ENCODE measurements at regions not wholly inside any gene's neighbourhood (a gene's known extent, or its start where the extent isn't known, plus 50 kb on each side); places are given as distances from the start of the nearest gene placed in this dataset.

DNA sequence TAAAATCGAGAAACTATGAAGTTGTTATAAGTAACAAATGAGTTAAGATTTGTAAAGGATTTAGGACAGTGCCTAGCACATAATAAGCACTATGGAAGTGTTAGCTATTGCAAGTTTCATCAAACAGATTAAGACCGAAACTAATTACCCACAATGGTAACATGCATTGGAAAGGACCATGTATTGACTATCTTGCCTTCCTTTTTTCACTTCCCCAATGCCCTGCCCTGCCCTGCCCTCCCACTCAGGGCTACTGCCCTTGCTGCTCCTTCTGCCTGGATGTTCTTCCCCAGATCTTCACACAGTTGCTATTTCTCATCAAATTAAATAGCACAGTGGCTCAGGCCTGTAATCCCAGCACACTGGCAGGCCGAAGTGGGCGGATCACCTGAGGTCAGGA is 202.1 kb upstream of the PSMD7 start:
- DNase-seq = no peak

DNA sequence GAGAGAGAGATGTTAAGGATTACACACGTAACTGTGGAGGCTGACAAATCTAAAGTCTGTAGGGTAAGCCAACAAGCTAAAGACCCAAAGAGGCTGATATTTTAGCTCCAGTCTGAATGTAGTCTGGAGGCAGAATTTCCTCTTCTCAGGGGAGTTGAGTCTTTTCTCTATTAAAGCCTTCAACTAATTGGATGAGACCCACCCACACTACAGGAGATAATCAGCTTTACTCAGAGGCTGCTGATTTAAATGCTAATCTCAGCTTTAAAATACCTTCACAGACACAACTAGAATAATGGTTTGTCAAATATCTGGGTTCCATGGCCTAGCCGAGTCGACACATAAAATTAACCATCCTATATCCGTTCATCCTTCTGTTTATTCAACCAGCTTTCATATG is 204.3 kb upstream of the PSMD7 start:
- no peak for DNase-seq

DNA sequence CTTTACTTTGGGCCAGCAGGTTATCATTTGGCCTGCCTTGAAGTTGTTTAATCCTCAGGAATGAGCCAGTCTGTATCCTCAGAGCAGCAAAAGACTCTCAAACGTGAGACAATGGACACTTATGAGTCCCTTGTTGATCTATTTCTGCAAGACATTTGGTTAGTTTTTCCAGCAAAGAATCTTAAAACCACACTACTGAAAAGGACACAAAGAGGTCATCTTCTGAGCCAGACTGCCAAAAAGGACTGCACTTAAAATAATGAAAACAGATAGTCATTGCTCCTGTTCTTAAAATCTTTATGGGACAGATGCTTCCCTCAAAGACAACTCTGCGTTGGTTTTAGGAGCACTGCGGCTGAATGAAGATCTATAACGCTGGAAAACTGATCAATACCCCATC is 205.7 kb upstream of the PSMD7 start:
- no peak for DNase-seq

DNA sequence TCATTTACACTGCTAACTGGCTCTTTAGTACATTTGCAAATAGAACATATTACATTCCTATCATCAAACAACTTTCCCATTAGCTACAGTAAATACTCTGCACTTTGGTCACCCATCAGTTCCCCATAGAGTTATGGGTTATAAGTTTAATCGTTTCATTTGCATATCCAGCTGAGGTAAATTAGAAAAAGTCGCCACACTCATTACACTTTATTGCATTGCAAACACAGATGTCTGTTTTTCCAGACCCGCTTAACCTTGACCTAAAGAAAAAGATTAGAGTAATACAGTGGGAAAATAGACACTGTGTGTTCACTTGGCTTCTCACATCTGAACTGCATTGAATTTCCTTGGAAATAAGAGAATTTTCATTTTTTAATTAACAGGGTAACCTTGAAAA is 213.1 kb upstream of the PSMD7 start:
- DNase-seq = no peak

DNA sequence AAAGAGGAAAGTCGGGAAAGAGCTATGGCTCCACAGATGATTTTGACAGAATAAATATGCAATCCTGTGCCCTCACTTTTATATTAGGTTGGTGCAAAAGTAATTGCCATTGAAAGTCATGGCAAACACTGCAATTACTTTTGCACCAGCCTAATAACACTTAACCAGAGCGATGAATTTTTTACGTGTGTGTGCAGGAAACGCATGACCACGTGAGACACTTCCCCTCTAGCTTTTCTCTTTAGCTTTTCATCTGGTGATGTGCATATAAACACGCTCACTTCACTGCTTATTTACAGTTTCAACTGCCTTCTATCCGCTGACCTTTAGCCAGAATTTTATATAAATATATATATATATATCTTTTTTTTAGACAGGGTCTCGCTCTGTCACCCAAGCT is 216.3 kb upstream of the PSMD7 start:
- DNase-seq = no peak

DNA sequence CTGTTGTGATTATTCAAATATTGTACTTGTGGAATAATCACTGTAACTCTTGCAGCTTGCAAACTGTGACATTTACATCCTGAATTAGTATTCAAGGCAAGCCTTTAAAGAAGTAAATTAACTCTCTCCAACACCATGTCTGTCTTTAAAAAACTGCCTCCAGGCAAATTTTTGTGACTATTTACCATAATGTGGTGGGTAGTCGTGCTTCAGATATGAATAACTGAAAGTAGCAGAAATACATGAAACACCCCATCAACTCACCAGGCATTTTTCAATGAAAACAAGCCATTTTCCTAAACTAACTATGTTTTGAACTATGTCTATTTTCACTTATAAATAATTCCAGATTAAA is 217.4 kb upstream of the PSMD7 start:
- no peak for DNase-seq

DNA sequence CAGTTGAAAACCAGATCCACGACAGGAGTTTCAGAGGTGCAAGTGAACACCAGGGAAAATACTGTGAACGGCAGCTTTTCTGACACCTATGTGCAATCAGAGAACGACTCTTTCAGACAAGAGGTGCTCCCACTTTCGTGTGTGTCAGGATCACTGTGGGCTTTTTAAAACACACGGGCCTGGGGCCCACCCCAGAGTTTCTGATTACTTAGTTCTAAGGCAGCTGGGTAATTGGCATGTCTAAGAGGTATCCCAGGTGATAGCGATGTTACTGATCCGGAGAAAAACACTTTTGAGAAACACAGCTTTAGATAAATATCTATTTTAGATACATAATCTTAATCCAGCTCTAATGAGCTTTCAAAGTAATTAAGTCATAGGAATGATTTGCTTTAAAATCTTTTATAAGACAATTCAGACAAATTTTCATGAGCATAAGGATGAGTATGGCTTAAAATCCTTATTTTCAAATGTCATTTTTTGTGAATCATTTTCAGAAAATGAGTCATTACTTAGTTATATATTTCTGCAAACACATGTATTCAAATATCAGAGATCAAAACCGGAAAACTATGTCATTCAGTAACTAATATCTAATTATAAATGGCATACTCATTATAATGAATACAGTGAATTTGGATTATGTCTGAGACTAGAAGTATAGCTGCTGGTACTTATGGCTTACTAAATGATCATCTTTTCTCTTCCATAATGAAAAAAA is 217.9 kb upstream of the PSMD7 start:
- DNase-seq = no peak

DNA sequence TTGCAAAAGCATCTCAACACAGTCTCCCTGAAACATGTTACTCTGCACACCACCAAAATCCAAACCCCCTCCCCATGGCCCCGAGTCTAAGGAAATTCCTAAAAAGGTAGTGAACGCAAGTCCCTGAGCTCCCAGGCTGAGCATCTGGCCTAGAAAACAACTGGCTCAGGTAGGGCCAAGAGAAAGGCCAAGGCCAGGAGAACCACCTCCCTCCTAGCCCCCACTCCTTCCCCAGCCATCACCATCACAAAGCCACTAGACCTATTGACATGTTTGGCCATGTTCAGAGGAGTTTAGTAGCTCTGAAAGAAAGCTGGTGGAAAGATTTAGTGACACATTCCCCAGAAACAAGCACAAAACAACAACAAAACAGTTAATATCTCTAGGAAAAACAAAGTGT is 220.0 kb upstream of the PSMD7 start:
- DNase-seq = no peak

DNA sequence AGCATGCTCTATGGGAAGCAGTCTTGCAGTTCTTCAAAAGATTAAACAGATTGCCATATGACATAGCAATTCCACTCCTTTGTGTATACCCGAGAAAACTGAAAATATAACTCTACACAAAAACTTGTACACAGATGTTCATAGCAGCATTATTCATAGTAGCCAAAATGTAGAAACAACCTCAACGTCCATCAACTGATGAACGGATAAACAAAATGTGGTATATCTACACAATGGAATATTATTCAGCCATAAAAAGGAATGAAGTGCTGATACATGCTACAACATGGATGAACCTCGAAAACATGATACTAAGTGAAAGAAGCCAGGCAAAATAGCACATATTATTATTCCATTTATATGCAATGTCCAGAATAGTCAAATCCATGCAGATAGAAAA is 221.2 kb upstream of the PSMD7 start:
- DNase-seq = no peak

DNA sequence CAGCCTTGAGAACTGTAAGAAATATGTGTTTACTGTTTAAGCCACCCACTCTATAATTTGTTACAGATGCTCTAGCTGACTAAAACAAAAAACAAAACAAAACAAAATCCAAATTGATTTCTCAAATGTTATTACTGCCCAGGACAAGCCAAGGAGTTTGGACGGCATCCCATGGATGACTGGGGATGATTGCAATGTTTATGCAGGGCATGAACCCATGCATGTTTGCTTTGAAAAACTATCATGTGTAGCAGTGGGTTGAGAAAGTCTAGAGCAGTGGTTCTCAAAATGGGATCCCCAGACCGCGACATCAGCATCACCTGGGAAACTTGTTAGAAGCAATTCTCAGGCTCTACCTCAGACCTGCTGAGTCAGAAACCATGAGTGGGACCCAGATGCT is 223.2 kb upstream of the PSMD7 start:
- no peak for DNase-seq

DNA sequence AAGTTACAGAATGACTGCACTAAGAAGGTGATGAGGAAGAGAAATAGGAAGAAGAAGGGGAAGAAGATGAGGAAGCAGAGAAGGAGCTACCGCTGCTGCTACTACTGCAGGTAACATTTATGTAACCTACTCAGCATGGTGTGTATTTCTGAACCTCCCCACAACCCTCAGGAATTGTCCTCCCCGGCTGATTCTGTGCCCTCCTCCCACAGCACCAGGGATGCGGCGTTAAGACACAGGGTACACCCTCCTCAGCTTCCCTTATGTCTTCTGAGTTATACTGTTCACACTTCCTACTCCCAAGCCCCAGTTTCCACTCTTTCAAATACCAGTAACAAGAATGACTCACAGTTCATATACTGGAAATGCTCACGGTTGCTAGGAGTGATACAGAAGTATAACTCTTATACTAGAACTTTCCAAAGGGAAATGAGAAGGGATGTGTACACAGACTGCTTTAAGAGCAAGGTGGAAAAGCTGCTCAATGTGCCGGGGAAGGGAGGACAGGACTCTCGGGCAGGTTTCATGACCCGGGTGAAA is 224.5 kb upstream of the PSMD7 start:
- DNase-seq = no peak

DNA sequence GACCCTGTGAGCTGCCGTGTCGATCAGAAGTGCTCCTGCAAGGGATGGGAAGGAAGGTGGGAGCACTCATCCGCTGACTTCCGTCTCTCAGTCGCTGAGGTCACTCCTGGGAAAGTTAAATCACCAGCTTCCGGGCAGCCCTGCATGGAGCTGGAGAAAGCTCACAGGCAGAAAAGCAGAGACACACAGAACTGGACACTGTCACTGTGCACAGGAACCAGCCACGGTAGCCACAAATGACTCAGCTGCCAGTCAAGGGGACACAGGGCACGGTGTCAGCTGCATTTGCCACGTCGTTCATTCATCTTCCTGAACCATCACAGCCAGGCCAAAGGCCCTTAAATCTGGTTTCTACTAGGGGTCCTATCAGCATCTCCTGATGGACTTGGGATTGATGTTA is 226.4 kb upstream of the PSMD7 start:
- DNase-seq = no peak

DNA sequence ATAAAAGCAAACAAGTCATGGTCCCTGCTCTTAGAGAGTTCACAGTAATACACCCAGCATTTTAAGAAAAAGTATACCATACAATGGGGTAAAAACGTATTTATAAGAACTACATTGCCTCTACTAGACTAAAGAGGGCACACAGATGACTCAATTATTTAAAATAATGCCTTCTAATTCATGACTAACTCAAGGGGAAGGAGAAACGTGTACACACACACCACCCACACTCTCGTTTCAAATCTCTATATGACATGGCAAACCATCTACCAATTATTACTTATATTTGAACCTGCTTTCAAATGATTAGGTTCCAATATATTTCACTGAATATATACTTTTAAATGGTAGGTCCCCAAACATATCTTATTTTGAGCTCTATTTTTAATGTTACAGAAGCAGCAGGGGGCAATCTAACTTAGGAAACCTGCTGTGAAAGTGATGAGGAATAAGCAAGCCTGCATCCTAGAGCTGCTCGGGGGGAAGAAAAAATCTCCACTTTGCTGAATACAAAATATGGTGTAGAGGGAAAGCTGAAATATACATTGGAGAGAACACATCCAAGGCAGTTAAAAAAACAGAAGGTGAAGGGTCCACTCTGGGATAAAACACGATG is 232.4 kb upstream of the PSMD7 start:
- DNase-seq = no peak

DNA sequence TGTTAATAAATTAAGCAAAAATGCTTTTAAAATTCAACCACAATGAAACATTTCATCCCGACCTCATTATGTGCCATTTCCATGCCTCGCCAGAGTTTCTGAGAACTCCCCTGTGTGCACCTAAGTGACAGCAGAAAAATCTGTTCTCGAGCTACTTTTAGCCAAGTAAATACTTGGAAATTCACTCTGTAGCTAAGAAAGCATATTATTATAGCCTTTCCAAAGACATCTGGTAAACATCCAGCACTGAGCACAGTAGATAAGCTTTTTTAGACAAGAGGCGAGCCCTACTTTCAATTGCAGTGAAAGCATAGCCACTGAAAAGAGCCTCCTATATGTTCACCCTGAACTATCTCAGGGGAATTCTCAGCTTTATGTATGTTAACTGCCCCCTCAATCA is 242.8 kb upstream of the PSMD7 start:
- no peak for DNase-seq

DNA sequence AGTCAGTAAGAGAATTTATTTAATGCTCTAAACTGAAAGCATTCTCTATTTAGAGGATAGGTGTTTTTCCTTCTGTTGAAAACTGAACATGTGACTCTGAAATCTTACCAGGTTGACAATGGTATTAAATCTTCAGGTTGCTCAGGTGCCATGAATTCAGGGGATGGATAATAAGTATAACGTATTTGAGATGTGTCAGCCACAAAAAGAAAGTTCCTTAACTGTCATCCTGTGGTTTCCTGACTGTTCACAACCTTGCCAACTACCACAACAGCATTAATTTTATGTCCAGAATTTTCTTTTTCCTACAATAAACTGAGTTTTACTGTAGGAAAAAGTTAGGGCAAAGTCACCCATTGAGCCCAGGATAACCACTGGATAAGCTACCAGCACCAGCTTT is 243.3 kb upstream of the PSMD7 start:
- no peak for DNase-seq

DNA sequence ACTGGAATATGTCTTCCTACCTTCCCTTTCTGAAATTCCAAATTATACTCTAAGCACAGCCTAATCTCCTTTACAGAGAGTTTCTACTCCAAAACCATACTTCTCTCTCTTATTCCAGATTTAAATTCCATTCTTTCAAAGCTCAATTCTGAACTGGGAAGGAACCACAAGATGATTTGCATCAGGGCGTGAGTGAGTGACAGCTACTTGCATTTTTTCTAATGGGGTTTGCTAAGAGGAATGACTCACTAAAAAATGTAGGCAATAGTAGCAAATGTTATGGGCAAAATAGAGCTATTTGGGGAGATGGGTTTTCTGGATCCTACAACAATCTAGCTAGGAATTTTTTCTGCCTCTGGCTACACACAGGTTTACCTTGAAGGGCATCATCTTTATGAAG is 244.6 kb upstream of the PSMD7 start:
- DNase-seq = no peak

DNA sequence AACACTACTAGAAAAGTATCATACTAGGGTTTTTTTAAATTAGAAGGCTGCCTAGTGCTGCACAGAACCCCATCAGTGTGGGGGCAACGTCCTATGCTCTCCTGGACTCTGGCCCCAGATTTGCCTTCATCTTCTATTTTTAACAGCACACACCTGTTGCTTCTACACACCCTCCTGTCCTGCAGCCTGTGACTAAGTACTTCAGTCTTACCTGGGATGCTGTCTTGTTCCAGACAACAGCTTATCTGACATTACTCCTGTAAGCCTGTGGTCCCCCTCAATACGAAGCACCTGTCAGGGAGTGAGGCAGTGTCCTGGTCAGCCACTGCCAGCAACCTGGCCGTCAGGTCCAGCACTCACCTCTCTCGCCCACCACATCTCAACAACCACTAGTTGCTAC is 247.6 kb upstream of the PSMD7 start:
- DNase-seq = no peak

DNA sequence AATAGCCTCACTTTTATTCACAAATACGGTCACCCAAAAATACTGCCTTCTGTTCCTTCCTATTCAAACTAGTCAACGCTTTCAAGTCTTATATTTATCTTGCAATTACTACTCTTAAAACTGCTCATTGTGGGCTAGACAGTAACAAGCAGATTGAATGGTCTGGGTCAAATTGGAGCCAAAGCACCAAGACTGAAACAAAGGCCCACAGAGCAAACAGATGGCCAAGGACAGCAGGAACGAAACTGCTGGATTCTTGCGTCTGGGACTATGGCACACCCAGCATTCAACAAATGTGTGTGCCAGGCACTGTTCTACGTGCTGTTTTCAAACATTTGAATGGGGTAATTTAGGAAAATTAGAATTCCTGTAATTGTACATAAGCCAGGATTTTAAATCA is 250.1 kb upstream of the PSMD7 start:
- no peak for DNase-seq

DNA sequence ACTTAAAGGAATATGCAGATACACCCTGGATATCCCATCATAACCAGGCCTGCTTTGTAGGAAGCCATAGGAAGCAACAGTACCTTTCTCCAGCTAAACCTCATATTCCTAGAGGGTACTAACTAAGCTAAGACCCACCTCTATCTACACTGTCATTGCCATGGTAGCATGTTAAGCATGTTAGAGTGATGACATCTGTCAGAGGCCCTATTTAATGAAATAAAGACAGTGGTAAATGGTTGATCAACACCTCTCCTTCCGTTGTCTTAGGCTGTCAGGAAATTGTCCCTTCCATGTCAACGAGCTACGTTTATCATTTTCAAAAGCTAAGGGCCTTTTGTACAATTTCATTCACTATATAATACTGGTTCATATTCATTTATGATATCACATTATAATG is 251.1 kb upstream of the PSMD7 start:
- DNase-seq = no peak

DNA sequence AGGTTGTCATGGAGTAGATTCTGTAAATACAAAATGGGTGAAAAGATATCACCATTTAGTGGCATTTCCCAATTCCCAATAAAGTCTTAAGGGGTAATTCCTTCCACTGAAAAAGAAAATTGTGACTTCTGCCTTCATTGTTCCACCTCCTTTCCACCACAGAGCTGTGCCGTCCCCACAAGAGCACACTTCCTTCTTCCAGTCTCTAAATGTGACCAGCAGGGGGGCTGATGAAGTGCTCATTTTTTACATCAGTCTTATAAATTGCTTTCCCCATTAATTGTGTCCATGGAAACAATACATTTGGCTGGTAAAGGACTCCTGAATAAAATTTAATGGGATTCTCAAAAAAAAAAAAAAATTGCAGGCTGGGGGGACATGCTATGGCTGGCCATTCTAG is 260.8 kb upstream of the PSMD7 start:
- DNase-seq = no peak

DNA sequence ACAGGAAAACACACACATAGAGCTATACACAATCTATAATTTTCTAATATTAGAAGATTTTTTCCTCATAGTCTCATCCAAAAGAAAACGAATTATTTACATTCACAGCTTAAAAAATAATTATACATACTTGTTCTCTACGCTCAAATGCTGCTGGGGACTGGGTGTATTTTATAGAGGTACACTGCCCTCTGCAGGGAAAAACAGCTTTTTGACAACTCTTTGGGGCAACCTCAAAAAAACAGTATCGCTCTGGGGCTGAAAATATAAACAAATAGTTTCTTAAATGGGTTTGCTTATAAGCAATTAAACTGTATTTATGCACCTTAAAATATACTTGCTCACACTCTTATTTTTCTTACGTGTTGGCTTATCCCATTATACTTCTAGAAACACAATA is 261.8 kb upstream of the PSMD7 start:
- no peak for DNase-seq

DNA sequence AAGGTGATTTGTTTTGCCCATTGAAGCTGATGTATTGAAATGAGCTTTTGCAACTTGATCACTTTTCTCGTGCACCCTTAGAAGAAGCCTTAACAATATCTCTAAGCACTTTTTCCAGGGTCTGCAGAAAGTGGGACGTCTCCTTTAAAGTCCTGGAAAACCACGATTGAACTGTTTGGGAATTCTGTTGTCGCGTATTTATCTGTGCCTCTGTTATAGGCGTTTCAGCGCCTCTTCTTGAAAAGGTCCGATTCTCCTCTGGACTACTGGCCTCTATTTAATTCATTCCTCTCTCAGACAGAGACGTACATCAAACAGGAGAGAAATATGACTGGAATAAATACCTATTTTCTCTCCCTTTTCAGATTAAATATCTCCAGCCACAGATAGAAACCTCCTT is 262.4 kb upstream of the PSMD7 start:
- DNase-seq = no peak

DNA sequence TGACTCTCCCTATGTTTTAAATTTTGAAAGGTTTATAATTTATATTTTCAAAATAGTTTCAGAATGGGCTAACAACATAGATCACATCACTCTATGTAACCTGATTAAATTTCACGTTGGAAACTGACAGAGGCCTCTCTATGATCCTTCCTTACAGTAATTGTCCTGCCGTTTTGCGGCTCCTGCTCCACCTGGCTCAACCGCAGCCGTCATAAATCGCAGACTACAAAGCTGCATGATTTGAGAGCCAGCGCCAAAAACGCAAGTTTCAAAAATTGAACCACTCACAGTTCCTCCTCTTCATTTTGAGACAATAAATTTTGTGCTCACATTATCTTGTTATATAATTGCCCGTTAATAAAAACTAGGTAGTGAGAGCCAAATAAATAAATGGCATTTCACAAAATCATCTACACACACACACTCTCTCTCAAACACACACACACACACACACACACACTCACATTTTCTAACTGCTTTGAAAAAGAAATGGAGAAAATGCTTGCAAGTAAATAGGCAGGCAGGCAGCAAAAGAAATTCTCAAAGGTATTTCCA is 263.1 kb upstream of the PSMD7 start:
- DNase-seq = no peak

DNA sequence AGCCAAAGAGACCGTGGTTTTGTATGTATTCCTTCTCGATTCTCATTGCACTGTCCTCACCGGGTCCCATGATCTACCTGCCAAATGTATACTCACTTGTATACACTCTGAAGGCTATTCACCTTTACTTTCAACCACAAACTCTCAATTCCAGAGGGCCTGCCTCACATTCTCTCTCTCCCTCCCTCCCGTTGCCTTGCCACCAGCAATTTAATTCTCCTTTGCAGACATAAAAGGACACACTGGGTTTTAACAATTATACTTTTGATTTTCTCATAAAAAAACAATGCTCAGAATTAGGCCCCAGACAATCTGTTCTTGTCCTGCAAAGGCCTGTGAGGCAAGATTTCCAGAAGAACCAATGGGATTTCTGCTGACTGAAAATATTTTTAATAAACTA is 265.1 kb upstream of the PSMD7 start:
- DNase-seq = no peak

All from stimulated activated CD4-positive, alpha-beta T cell treated with anti-CD3 and anti-CD28 coated beads, Interleukin-15, amount 100 ng/mL, for 24 hours (primary cell).